NCI-H524 (cell line): ENCODE measurements at regions not wholly inside any gene's neighbourhood (a gene's known extent, or its start where the extent isn't known, plus 50 kb on each side); places are given as distances from the start of the nearest gene placed in this dataset.
A peak's percentile ranks its signal among the peaks of the same experiment; 100 is the strongest.

Experiments
- DNase-seq, 2 experiments: peaks; one replicate each; lab custom pipeline; 2025; lab: John Stamatoyannopoulos, UW

GRCh38 chr11:8740129-8740528 lies 57.5 kb downstream of the RPL27A start:
- no peak for DNase-seq

GRCh38 chr11:8744423-8744822 lies 61.8 kb downstream of the RPL27A start:
- no peak for DNase-seq

GRCh38 chr11:8745431-8746253 lies 63.0 kb downstream of the RPL27A start:
- DNase-seq, result no peak

GRCh38 chr11:8746331-8746974 lies 63.9 kb downstream of the RPL27A start:
- no peak for DNase-seq

- DNase-seq, result no peak
These were observed 64.6 kb downstream of the RPL27A start for GRCh38 chr11:8747173-8747572.

GRCh38 chr11:8748317-8748716 lies 65.7 kb downstream of the RPL27A start:
- no peak for DNase-seq

- DNase-seq, result no peak
These were observed 66.6 kb downstream of the RPL27A start for GRCh38 chr11:8749202-8749601.

- DNase-seq, result no peak
These were observed 71.6 kb downstream of the RPL27A start for GRCh38 chr11:8754241-8754640.

GRCh38 chr11:8756201-8756600 lies 73.6 kb downstream of the RPL27A start:
- DNase-seq, result no peak

GRCh38 chr11:8757047-8757446 lies 74.5 kb downstream of the RPL27A start:
- DNase-seq, result no peak

- DNase-seq, result no peak
These were observed 74.9 kb downstream of the RPL27A start for GRCh38 chr11:8757533-8757932.

- DNase-seq, result no peak
These were observed 76.1 kb downstream of the RPL27A start for GRCh38 chr11:8758619-8759169.

GRCh38 chr11:8759634-8760033 lies 77.0 kb downstream of the RPL27A start:
- peak in 1 of 2 experiments; percentile 12 for DNase-seq

- peak; percentile 54 to 82 for DNase-seq
These were observed 78.3 kb downstream of the RPL27A start for GRCh38 chr11:8760896-8761295.

- DNase-seq, result no peak
These were observed 80.6 kb downstream of the RPL27A start for GRCh38 chr11:8763070-8763685.

- no peak for DNase-seq
These were observed 82.7 kb downstream of the RPL27A start for GRCh38 chr11:8765294-8765693.

- DNase-seq, result no peak
These were observed 83.7 kb downstream of the RPL27A start for GRCh38 chr11:8766043-8766987.

- DNase-seq, result no peak
These were observed 84.4 kb downstream of the RPL27A start for GRCh38 chr11:8766988-8767374.

- DNase-seq, result no peak
These were observed 85.0 kb downstream of the RPL27A start for GRCh38 chr11:8767466-8768142.

- no peak for DNase-seq
These were observed 86.2 kb downstream of the RPL27A start for GRCh38 chr11:8768625-8769333.
